A549 (cell line): ENCODE measurements at regions not wholly inside any gene's neighbourhood (a gene's known extent, or its start where the extent isn't known, plus 50 kb on each side); places are given as distances from the start of the nearest gene placed in this dataset.

Experiments used
- HOXA7 ChIP-seq: fragments of 250-450 bp; sonication (Bioruptor Pico); IDR thresholded peaks from 2 replicates; pipeline ENCODE4 v1.5.0; 2020; ENCODE audit warnings: mild to moderate bottlenecking, moderate library complexity
- PHF8 ChIP-seq: fragments of 200-600 bp; sonication (generic); IDR thresholded peaks from 2 replicates; pipeline ENCODE4 v1.6.1; 2016; ENCODE audit warnings: low read depth, mild to moderate bottlenecking, antibody characterized with exemption, moderate library complexity, borderline replicate concordance
- POLR2A ChIP-seq: IDR thresholded peaks from 2 replicates; pipeline ENCODE4 v1.6.1; 2012; ENCODE audit warnings: mild to moderate bottlenecking, low read length
- RFX5 ChIP-seq: fragments of 450-650 bp; IDR thresholded peaks from 2 replicates; pipeline ENCODE4 v1.7.1; 2014; ENCODE audit warnings: antibody characterized with exemption, mild to moderate bottlenecking, moderate library complexity
- RNF2 ChIP-seq: fragments of 200-600 bp; sonication (generic); IDR thresholded peaks from 2 replicates; pipeline ENCODE4 v1.6.1; 2016; ENCODE audit warnings: low read depth, mild to moderate bottlenecking, antibody characterized with exemption, moderate library complexity, borderline replicate concordance
- TF ChIP-seq, protein P1 (sequence below): IDR thresholded peaks from 2 replicates; pipeline ENCODE4 v1.6.1; 2012
- TF ChIP-seq, protein P2 (sequence below): fragments of >200 bp; sonication (Bioruptor Twin); formaldehyde crosslinking; IDR thresholded peaks from 3 replicates; pipeline ENCODE4 v1.5.1; 2016

DNA sequence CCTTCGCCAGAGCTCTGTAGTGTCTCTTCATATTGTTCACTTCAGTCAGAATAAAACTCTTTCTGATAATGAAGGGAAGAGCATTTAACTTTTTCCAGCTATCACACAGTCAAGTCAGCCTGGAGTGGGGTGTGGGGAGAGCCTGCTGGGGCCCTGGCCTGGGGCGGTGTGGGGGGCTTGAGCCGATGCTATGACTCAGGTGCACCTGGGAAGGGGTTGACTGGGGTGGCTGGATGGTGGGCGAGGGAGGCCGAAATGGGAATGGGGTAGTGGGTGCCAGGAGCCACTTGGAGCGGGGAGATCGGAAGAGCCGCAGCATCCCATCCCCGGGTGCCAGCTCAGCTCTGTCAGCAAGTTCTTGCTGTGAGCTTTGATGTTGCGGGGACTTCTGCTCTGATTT lies 100.9 kb downstream of the NXPE2 start:
- TF ChIP-seq, protein P1, sequence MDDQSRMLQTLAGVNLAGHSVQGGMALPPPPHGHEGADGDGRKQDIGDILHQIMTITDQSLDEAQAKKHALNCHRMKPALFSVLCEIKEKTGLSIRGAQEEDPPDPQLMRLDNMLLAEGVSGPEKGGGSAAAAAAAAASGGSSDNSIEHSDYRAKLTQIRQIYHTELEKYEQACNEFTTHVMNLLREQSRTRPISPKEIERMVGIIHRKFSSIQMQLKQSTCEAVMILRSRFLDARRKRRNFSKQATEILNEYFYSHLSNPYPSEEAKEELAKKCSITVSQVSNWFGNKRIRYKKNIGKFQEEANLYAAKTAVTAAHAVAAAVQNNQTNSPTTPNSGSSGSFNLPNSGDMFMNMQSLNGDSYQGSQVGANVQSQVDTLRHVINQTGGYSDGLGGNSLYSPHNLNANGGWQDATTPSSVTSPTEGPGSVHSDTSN = no peak
- TF ChIP-seq RFX5 (no peak), RNF2 (no peak), POLR2A (no peak), PHF8 (no peak), HOXA7 (CRISPR knock-in tag) (no peak)
- TF ChIP-seq, protein P2, sequence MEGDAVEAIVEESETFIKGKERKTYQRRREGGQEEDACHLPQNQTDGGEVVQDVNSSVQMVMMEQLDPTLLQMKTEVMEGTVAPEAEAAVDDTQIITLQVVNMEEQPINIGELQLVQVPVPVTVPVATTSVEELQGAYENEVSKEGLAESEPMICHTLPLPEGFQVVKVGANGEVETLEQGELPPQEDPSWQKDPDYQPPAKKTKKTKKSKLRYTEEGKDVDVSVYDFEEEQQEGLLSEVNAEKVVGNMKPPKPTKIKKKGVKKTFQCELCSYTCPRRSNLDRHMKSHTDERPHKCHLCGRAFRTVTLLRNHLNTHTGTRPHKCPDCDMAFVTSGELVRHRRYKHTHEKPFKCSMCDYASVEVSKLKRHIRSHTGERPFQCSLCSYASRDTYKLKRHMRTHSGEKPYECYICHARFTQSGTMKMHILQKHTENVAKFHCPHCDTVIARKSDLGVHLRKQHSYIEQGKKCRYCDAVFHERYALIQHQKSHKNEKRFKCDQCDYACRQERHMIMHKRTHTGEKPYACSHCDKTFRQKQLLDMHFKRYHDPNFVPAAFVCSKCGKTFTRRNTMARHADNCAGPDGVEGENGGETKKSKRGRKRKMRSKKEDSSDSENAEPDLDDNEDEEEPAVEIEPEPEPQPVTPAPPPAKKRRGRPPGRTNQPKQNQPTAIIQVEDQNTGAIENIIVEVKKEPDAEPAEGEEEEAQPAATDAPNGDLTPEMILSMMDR = no peak
